ENCODE measurements at regions not wholly inside any gene's neighbourhood (a gene's known extent, or its start where the extent isn't known, plus 50 kb on each side); places are given as distances from the start of the nearest gene placed in this dataset.

GRCh38 chr2:188187726-188188125, 103.9 kb upstream of the GULP1 start:
- TF ChIP-seq ZFX (IDR thresholded peaks at IDR 0.05) (no peak), CTCF (conservative IDR thresholded peaks at IDR 0.05) (no peak)

GRCh38 chr2:188189356-188189755, 102.3 kb upstream of the GULP1 start:
- H3K27ac ChIP-seq = no peak overlapping the region
- TF ChIP-seq CTCF (conservative IDR thresholded peaks at IDR 0.05) (no peak), ZFX (IDR thresholded peaks at IDR 0.05) (no peak)

More at GRCh38 chr2:188187726-188188125, 103.9 kb upstream of the GULP1 start:
- H3K27ac ChIP-seq = no peak overlapping the region

GRCh38 chr2:188193230-188193629, 98.4 kb upstream of the GULP1 start:
- no peak overlapping the region for H3K27ac ChIP-seq

GRCh38 chr2:188196343-188197008, 95.2 kb upstream of the GULP1 start:
- TF ChIP-seq CTCF (conservative IDR thresholded peaks at IDR 0.05) = no peak
- no peak for TF ChIP-seq ZFX (IDR thresholded peaks at IDR 0.05)
- no peak overlapping the region for H3K27ac ChIP-seq

More at GRCh38 chr2:188193230-188193629, 98.4 kb upstream of the GULP1 start:
- TF ChIP-seq ZFX (IDR thresholded peaks at IDR 0.05) (no peak), CTCF (conservative IDR thresholded peaks at IDR 0.05) (no peak)

- TF ChIP-seq CTCF (conservative IDR thresholded peaks at IDR 0.05) (no peak), ZFX (IDR thresholded peaks at IDR 0.05) (no peak)
- no peak overlapping the region for H3K27ac ChIP-seq
Observed at GRCh38 chr2:188199716-188200128, 92.0 kb upstream of the GULP1 start.

- H3K27ac ChIP-seq = no peak overlapping the region
- no peak for TF ChIP-seq CTCF (conservative IDR thresholded peaks at IDR 0.05)
- TF ChIP-seq ZFX (IDR thresholded peaks at IDR 0.05) = no peak
Observed at GRCh38 chr2:188201639-188202038, 90.0 kb upstream of the GULP1 start.

- no peak overlapping the region for H3K27ac ChIP-seq
- TF ChIP-seq CTCF (conservative IDR thresholded peaks at IDR 0.05) (no peak), ZFX (IDR thresholded peaks at IDR 0.05) (no peak)
Observed at GRCh38 chr2:188202777-188203176, 88.9 kb upstream of the GULP1 start.
